ENCODE measurements at regions not wholly inside any gene's neighbourhood (a gene's known extent, or its start where the extent isn't known, plus 50 kb on each side); places are given as distances from the start of the nearest gene placed in this dataset.

DNA sequence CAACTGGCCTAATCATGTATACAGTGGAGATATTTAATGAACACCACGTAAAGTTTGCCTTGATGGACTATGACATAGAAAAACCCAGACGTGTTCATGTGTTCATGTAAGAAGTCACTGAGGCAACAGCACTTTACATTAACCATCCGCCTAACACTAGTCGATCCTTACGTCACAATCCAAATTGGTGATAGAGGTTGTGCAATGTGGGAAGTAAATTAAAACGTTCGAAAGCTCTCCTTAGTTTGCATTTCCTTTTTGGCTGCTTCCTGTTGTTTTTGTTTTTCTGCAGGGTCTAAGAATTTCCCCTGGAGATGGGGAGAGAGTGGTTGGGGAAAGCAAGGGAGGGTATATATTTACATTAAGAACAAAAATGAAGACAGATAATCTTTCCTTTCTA lies 587.5 kb upstream of the ADGRL2 start:
- intact Hi-C loops (cut with DNase I; ENCODE audit: low total_unique reads), result no loop called here
- TF ChIP-seq POLR2A (IDR thresholded peaks at IDR 0.05), result no peak
- TF ChIP-seq, protein P1, sequence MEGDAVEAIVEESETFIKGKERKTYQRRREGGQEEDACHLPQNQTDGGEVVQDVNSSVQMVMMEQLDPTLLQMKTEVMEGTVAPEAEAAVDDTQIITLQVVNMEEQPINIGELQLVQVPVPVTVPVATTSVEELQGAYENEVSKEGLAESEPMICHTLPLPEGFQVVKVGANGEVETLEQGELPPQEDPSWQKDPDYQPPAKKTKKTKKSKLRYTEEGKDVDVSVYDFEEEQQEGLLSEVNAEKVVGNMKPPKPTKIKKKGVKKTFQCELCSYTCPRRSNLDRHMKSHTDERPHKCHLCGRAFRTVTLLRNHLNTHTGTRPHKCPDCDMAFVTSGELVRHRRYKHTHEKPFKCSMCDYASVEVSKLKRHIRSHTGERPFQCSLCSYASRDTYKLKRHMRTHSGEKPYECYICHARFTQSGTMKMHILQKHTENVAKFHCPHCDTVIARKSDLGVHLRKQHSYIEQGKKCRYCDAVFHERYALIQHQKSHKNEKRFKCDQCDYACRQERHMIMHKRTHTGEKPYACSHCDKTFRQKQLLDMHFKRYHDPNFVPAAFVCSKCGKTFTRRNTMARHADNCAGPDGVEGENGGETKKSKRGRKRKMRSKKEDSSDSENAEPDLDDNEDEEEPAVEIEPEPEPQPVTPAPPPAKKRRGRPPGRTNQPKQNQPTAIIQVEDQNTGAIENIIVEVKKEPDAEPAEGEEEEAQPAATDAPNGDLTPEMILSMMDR (IDR thresholded peaks at IDR 0.05 in 4 of 5, conservative IDR thresholded peaks at IDR 0.05 in 1 of 5), result no peak
- Histone ChIP-seq H3K4me3 (no peak overlapping the region), H3K4me1 (no peaks in the 10 kb centered on the region), H3K27me3 (no peaks in the 10 kb centered on the region), H3K27ac (no peak overlapping the region), H3K9me3 (no peaks in the 10 kb centered on the region), H3K36me3 (no peaks in the 10 kb centered on the region)
- in situ Hi-C loops (cut with MboI; ENCODE audit: low sequenced_read_pairs in 4 of 4), result no loop called here
- DNase-seq (no peak), ATAC-seq (no peak)

DNA sequence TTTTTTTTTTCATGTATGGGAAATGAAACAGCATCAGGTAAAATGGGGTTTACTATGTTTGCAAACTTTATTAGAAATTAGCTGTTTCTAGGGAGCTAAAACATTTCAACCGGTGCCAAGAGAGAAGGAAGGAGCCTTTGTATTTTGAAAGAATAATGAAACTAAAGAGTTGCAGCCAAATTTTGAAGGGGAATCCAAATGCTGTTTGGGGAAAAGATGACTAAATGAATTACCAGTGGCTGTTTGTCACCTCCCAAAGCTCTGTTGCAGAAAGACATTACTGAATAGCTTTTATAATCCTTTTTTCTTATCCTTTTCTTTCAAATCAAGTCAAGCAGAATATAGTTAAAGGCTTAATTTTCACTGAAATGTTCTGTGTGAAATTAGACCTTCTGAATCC lies 591.3 kb upstream of the ADGRL2 start:
- H3K27me3 ChIP-seq, result no peaks in the 10 kb centered on the region
- no peaks in the 10 kb centered on the region for H3K9me3 ChIP-seq
- intact Hi-C loops (cut with DNase I; ENCODE audit: low total_unique reads) (no loop called here), in situ Hi-C loops (cut with MboI; ENCODE audit: low sequenced_read_pairs in 4 of 4) (no loop called here)
- no peaks in the 10 kb centered on the region for H3K4me1 ChIP-seq
- H3K27ac ChIP-seq, result no peak overlapping the region
- ATAC-seq (no peak), DNase-seq (no peak)
- TF ChIP-seq POLR2A (IDR thresholded peaks at IDR 0.05), result no peak
- TF ChIP-seq, protein P1 (IDR thresholded peaks at IDR 0.05 in 4 of 5, conservative IDR thresholded peaks at IDR 0.05 in 1 of 5), result no peak
- no peaks in the 10 kb centered on the region for H3K36me3 ChIP-seq
- H3K4me3 ChIP-seq, result no peak overlapping the region

DNA sequence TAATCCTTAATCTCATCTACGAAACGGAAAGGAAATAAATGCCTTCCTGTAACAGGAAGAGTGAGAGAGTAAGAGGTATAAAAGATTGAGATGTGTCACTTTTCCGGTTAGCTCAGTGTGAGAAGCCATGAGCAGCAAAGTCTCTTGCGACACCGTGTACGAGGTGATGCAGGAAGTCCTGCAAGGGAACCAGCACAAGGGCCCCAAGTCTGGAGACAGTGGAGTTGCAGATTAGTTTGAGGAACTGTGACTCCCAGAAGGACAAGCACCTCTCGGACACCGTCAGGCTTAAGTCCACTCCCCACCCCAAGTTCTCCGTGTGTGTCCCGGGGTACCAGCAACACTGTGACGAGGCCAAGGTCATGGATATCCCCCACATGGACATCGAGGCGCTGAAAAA lies 592.3 kb upstream of the ADGRL2 start:
- Histone ChIP-seq H3K27ac (no peak overlapping the region), H3K4me1 (no peaks in the 10 kb centered on the region), H3K27me3 (no peaks in the 10 kb centered on the region), H3K36me3 (no peaks in the 10 kb centered on the region), H3K9me3 (no peaks in the 10 kb centered on the region), H3K4me3 (no peak overlapping the region)
- intact Hi-C loops (cut with DNase I; ENCODE audit: low total_unique reads), result no loop called here
- DNase-seq (no peak), ATAC-seq (no peak)
- TF ChIP-seq, protein P1 (IDR thresholded peaks at IDR 0.05 in 4 of 5, conservative IDR thresholded peaks at IDR 0.05 in 1 of 5), result no peak
- no peak for TF ChIP-seq POLR2A (IDR thresholded peaks at IDR 0.05)
- in situ Hi-C loops (cut with MboI; ENCODE audit: low sequenced_read_pairs in 4 of 4), result no loop called here

DNA sequence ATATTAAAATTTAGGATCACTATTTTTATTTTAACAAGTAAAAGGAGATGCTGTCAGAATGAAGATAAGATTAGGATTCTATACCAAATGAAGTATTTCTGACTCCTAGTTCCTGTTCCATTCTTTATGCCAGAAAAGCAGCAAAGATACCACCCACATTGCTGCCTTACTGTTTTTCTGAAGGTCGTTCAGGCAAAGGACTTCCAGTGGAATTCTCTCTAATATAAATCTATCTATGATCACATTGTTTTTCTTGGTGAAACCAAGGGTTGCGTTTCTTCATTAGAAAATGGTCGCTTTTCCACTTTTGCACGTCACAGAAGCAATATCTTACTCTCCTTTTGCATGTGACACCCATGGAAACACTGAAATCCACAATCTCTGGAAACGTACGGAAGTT lies 594.8 kb upstream of the ADGRL2 start:
- H3K36me3 ChIP-seq, result no peaks in the 10 kb centered on the region
- no peak overlapping the region for H3K27ac ChIP-seq
- H3K9me3 ChIP-seq, result no peaks in the 10 kb centered on the region
- ATAC-seq (no peak), DNase-seq (no peak)
- H3K4me1 ChIP-seq, result no peaks in the 10 kb centered on the region
- H3K4me3 ChIP-seq, result no peak overlapping the region
- TF ChIP-seq POLR2A (IDR thresholded peaks at IDR 0.05), result no peak
- TF ChIP-seq, protein P1 (IDR thresholded peaks at IDR 0.05 in 4 of 5, conservative IDR thresholded peaks at IDR 0.05 in 1 of 5), result no peak
- intact Hi-C loops (cut with DNase I; ENCODE audit: low total_unique reads) (no loop called here), in situ Hi-C loops (cut with MboI; ENCODE audit: low sequenced_read_pairs in 4 of 4) (no loop called here)
- H3K27me3 ChIP-seq, result no peaks in the 10 kb centered on the region

DNA sequence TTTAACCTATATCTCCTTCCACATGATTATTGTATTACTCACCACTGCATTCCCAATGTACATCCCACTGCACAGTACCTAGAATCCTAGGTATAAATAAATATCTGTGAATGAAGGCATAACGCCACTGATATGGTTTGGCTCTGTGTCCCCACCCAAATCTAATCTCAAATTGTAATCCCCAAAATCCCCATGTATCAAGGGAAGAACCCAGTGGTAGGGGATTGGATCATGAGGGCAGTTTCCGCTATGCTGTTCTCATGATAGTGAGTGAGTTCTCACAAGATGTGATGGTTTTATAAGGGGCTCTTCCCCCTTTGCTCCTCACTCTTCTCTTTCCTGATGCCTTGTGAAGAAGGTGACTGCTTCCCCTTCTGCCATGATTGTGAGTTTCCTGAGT lies 599.0 kb upstream of the ADGRL2 start:
- DNase-seq (no peak), ATAC-seq (no peak)
- no peak for TF ChIP-seq POLR2A (IDR thresholded peaks at IDR 0.05)
- TF ChIP-seq, protein P1 (IDR thresholded peaks at IDR 0.05 in 4 of 5, conservative IDR thresholded peaks at IDR 0.05 in 1 of 5), result no peak
- no peaks in the 10 kb centered on the region for H3K9me3 ChIP-seq
- H3K27ac ChIP-seq, result no peak overlapping the region
- H3K36me3 ChIP-seq, result no peaks in the 10 kb centered on the region
- no peaks in the 10 kb centered on the region for H3K27me3 ChIP-seq
- no peak overlapping the region for H3K4me3 ChIP-seq
- H3K4me1 ChIP-seq, result no peaks in the 10 kb centered on the region
- intact Hi-C loops (cut with DNase I; ENCODE audit: low total_unique reads), result no loop called here
- in situ Hi-C loops (cut with MboI; ENCODE audit: low sequenced_read_pairs in 4 of 4), result no loop called here
